ENCODE measurements at regions not wholly inside any gene's neighbourhood (a gene's known extent, or its start where the extent isn't known, plus 50 kb on each side); places are given as distances from the start of the nearest gene placed in this dataset.

DNA sequence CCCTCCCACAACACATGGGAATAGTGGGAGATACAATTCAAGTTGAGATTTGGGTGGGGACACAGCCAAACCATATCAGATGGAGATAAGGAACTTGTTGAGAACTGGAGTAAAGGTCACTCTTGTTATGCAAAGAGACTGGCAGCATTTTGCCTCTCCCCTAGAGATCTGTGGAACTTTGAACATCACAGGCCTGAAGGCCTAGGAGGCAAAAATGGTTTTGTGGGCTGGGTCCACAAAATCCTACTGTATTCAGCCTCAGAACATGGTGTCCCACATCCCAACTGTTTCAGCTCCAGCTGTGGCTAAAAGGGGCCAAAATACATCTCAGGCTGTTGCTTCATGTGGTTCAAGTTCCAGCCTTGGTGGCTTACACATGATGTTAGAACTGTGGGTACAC lies 1247.8 kb upstream of the IGFBP7 start:
- in situ Hi-C loops (cut with HindIII; ENCODE audit: low pct_unique_long_range_greater_than_20kb, low sequenced_read_pairs): no loop called here
- Histone ChIP-seq H3K27ac (ENCODE audit: low read length) (no peak overlapping the region), H3K36me3 (ENCODE audit: control insufficient read depth, insufficient read depth, low read length) (no peaks in the 10 kb centered on the region), H3K9me3 (ENCODE audit: control insufficient read depth, insufficient read depth, low read depth, low read length) (no peaks in the 10 kb centered on the region), H3K27me3 (ENCODE audit: control insufficient read depth, insufficient read depth, low read length) (no peaks in the 10 kb centered on the region), H3K4me1 (ENCODE audit: control insufficient read depth, insufficient read depth, low read length) (no peaks in the 10 kb centered on the region), H3K4me3 (ENCODE audit: low read depth in 2 of 2, low read length in 2 of 2) (no peak overlapping the region)
- DNase-seq (ENCODE audit: low read depth, low spot score) (no peak), ATAC-seq (no peak)
- ChIA-PET CTCF (no interaction called here), POLR2A (no interaction called here)
- no TSS peak for BruUV-seq (replicated peaks)
- TF ChIP-seq POLR2AphosphoS5 (IDR thresholded peaks at IDR 0.05; ENCODE audit: low read depth, low read length): no peak
- TF ChIP-seq TCF7L2 (IDR thresholded peaks at IDR 0.05; ENCODE audit: low read depth, low read length): no peak
- TF ChIP-seq, protein P1, sequence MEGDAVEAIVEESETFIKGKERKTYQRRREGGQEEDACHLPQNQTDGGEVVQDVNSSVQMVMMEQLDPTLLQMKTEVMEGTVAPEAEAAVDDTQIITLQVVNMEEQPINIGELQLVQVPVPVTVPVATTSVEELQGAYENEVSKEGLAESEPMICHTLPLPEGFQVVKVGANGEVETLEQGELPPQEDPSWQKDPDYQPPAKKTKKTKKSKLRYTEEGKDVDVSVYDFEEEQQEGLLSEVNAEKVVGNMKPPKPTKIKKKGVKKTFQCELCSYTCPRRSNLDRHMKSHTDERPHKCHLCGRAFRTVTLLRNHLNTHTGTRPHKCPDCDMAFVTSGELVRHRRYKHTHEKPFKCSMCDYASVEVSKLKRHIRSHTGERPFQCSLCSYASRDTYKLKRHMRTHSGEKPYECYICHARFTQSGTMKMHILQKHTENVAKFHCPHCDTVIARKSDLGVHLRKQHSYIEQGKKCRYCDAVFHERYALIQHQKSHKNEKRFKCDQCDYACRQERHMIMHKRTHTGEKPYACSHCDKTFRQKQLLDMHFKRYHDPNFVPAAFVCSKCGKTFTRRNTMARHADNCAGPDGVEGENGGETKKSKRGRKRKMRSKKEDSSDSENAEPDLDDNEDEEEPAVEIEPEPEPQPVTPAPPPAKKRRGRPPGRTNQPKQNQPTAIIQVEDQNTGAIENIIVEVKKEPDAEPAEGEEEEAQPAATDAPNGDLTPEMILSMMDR (IDR thresholded peaks at IDR 0.05): no peak
- TF ChIP-seq, protein P2, sequence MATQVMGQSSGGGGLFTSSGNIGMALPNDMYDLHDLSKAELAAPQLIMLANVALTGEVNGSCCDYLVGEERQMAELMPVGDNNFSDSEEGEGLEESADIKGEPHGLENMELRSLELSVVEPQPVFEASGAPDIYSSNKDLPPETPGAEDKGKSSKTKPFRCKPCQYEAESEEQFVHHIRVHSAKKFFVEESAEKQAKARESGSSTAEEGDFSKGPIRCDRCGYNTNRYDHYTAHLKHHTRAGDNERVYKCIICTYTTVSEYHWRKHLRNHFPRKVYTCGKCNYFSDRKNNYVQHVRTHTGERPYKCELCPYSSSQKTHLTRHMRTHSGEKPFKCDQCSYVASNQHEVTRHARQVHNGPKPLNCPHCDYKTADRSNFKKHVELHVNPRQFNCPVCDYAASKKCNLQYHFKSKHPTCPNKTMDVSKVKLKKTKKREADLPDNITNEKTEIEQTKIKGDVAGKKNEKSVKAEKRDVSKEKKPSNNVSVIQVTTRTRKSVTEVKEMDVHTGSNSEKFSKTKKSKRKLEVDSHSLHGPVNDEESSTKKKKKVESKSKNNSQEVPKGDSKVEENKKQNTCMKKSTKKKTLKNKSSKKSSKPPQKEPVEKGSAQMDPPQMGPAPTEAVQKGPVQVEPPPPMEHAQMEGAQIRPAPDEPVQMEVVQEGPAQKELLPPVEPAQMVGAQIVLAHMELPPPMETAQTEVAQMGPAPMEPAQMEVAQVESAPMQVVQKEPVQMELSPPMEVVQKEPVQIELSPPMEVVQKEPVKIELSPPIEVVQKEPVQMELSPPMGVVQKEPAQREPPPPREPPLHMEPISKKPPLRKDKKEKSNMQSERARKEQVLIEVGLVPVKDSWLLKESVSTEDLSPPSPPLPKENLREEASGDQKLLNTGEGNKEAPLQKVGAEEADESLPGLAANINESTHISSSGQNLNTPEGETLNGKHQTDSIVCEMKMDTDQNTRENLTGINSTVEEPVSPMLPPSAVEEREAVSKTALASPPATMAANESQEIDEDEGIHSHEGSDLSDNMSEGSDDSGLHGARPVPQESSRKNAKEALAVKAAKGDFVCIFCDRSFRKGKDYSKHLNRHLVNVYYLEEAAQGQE (IDR thresholded peaks at IDR 0.05; ENCODE audit: insufficient read depth in 1 of 2, low read depth in 2 of 2, low read length in 1 of 2): no peak
- no peak for TF ChIP-seq SIN3A (IDR thresholded peaks at IDR 0.05; ENCODE audit: borderline replicate concordance, insufficient read depth, low read depth, low read length)
- intact Hi-C loops (cut with micrococcal nuclease; ENCODE audit: unreplicated experiment): no loop called here

DNA sequence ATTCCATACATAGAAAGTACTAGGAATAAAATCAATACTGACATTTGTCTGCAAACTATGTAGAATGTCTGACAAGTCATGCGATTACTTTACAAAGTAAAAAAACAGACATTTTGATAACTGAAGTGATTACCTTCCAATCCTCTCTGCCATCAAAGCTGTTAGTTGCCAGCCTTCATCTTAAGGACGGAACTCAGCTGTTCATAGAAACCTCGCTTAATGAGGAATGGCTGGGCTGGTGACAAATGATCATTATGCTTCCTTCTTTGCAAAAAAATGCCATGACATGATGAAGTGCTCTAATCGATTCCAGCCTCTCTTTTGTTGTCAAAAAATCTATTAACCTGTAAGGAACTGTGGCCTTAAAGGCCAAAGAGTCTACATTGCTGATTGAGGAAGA lies 1214.9 kb upstream of the IGFBP7 start:
- intact Hi-C loops (cut with micrococcal nuclease; ENCODE audit: unreplicated experiment) (no loop called here), in situ Hi-C loops (cut with HindIII; ENCODE audit: low pct_unique_long_range_greater_than_20kb, low sequenced_read_pairs) (no loop called here)
- Histone ChIP-seq H3K36me3 (ENCODE audit: control insufficient read depth, insufficient read depth, low read length) (no peaks in the 10 kb centered on the region), H3K4me3 (ENCODE audit: low read depth in 2 of 2, low read length in 2 of 2) (no peak overlapping the region), H3K9me3 (ENCODE audit: control insufficient read depth, insufficient read depth, low read depth, low read length) (no peaks in the 10 kb centered on the region), H3K4me1 (ENCODE audit: control insufficient read depth, insufficient read depth, low read length) (no peaks in the 10 kb centered on the region), H3K27ac (ENCODE audit: low read length) (no peak overlapping the region), H3K27me3 (ENCODE audit: control insufficient read depth, insufficient read depth, low read length) (no peaks in the 10 kb centered on the region)
- no TSS peak for BruUV-seq (replicated peaks)
- POLR2A ChIA-PET: no interaction called here
- no peak for DNase-seq (ENCODE audit: low read depth, low spot score)
- CTCF ChIA-PET: no interaction called here
- TF ChIP-seq, protein P2 (IDR thresholded peaks at IDR 0.05; ENCODE audit: insufficient read depth in 1 of 2, low read depth in 2 of 2, low read length in 1 of 2): no peak
- TF ChIP-seq POLR2AphosphoS5 (IDR thresholded peaks at IDR 0.05; ENCODE audit: low read depth, low read length) (no peak), TCF7L2 (IDR thresholded peaks at IDR 0.05; ENCODE audit: low read depth, low read length) (no peak), SIN3A (IDR thresholded peaks at IDR 0.05; ENCODE audit: borderline replicate concordance, insufficient read depth, low read depth, low read length) (no peak)
- TF ChIP-seq, protein P1 (IDR thresholded peaks at IDR 0.05): no peak
- ATAC-seq: no peak
